H4 (cell line): ENCODE measurements at regions not wholly inside any gene's neighbourhood (a gene's known extent, or its start where the extent isn't known, plus 50 kb on each side); places are given as distances from the start of the nearest gene placed in this dataset.
A peak's percentile ranks its signal among the peaks of the same experiment; 100 is the strongest.

Experiments used
- DNase-seq: peaks from one replicate; pipeline ENCODE4 v3.0.0-alpha.2; 2015; ENCODE audit warnings: low spot score

DNA sequence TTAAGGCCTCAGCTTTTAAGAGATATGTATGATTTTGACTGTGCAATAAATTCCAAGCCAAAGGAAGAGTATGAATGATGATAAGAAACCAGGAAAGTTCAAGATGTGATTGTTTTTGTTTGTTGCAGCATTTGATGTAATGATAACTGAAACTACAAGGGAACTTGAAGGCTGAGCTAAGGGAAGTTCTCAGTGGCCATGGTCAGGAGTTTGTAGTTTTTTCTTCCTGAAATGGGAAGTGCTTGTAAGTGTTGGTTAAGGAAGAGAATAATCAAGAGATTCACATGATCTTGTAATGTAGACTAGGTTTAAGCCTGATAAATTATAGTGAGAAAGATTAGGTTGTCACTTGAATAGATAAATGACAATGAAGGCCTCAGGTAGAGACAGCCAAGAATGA, 53.4 kb downstream of the PTCHD4 start:
- DNase-seq, result no peak

DNA sequence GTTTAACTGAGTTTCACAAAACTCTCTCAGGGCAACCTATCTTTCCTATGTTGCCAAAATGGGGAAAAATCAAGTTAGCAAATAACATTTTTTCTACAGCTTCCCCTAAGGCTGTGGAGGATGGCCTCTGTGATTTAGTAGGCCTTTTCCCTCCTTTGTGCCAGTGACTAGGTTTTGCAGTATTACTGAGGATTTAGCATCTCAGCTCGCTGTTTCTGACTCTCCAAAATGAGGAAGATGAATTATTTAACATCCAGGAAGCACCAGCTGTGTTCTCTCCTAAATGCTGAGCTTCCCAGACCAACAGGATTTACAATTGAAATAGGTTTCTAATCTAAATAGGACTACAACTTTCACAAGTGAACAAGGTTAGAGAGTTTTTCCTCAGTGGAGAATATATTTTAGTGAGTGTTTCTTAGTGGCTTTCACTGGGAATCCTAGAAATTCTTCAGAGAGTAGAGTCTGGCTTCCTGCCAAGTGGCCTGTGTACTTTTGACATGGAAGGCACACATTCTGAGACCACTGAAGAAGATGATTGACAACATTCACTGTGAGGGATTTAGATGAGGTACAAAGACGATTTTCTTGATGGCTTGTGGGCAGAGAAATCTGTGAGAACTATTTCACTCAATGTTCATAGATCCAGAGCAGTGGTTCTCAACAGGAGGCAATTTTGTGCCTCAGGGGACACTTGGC, 62.4 kb downstream of the PTCHD4 start:
- no peak for DNase-seq

DNA sequence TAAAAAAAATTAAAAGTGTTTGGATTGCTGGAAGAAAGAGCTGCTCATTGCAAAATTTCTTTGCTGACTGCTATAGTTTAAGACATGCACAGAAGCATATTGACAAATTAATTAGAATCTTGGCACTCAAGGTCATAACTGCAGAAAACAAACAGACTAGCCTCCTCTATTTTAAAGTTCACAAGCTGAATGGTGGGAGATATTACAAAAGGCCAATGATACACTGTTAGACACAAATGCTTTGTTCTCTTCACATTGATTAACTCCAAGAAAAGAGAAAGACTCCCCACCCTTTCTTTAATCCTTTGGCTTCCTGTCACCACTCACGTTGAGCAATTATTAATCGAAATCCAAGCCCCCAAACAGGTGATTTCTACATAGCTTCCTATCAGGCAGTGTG, 69.1 kb downstream of the PTCHD4 start:
- DNase-seq, result no peak

- DNase-seq, result no peak
These were observed 73.1 kb downstream of the PTCHD4 start for GRCh38 chr6:48037946-48038345.

DNA sequence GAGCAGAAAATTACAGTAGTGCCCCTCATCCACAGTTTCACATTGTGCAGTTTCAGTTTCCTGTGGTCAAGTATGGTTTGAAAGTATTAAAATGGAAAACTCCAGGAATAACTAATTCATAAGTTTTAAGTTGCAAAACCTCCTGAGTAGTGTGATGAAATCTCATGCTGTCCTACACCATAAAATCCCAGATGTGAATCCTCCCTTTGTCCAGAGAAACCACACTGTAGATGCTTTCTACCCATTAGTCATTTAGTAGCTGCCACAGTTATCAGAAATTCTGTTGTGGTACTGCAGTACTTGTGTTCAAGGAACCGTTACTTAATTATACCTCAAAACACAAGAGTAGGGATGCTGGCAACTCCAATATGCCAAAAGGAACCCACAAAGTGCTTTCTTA, 74.7 kb downstream of the PTCHD4 start:
- DNase-seq, result peak; percentile 40

DNA sequence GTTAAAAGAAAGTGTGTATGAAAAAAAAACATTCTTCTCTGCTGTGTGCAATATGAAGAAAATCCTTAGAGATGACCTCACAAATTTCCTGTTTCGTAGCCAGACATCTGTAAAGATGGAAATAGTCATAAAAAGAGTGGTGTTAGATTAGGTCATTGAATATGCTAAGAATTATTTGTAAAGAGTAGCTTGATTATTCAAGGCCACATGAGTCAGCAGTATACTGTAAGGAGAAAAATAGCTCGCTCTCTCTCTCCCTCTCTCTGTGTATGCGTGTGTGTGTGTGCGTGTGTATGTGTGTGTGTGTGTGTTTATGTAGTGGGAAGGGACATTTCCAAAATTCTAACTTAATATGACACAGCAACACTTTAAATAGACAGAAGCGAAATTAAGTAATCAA, 78.8 kb downstream of the PTCHD4 start:
- DNase-seq, result peak; percentile 83

- DNase-seq, result no peak
These were observed 79.3 kb downstream of the PTCHD4 start for GRCh38 chr6:48031711-48032110.

GRCh38 chr6:48027704-48028435, 83.1 kb downstream of the PTCHD4 start:
- DNase-seq, result no peak

DNA sequence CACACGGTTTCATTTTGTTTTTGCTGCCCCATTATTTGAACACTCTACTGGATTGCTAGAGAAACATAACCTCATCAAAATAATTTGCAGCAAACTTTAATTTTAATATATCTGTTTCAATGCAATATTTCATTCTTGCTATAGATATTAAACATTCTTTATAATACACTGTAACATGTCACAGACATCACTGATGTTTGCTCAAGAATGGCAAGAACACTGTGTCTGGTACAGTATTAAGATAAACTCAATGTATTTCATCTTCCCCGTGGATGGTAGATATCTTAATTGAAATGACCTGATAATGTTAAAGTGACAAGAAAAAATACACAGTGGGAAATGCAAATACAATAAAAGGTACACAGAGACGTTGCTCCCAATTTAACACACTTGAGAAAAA, 86.0 kb downstream of the PTCHD4 start:
- no peak for DNase-seq

GRCh38 chr6:48021904-48022303, 89.1 kb downstream of the PTCHD4 start:
- DNase-seq, result no peak

DNA sequence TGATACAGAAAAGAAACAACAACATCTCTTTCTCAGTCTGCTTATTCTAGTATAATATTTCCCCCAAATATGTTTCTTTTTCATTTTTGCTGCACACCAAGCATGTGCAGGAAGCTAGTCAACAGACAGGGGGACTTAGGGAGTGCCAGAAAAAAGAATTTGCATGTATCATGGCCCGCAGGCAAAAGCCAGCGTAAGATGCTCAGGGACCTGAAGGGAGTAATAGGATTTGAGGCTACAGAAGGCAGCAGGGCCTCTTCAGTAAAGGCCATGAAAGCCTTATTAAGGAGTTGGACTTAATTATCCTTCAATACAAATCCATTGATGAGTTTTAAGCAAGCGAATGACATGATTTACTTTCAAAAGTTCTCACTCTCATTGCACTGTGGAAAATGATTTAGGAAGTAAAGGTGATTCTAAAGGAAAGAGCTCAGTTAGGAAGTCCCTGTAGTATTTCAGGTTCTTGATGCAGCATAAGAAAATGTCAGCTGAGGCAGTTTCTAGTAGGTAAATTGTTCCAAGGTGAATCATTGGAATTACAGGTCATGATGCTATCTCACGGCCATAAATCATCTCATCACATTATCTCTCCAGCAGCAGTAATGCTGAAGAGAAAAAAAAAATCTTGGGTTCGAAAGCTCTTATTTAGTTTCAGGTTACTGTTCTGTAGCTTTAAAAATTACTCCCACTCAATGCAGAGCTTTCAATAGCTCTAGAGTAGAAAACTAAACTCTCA, 94.8 kb downstream of the PTCHD4 start:
- DNase-seq, result no peak

DNA sequence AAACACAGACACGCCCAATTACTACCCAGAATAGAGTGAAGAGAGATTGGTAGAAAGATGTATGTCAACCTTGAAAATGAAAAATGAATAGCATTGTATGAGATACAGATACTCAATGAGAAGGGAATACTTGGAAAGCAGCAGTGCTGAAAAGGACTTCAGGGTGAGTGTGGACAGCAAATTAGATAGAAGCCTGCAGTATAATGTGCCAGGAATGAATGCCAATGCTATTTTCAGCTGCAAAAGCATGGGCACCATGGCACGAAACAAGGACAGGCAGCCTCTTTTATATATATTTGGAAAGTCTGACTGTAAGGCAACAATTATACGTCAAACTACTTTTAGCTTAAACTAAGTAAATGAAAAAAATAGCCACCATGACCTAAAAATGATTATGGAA, 118.2 kb downstream of the PTCHD4 start:
- no peak for DNase-seq

- DNase-seq, result no peak
These were observed 127.5 kb downstream of the PTCHD4 start for GRCh38 chr6:47983491-47983890.

DNA sequence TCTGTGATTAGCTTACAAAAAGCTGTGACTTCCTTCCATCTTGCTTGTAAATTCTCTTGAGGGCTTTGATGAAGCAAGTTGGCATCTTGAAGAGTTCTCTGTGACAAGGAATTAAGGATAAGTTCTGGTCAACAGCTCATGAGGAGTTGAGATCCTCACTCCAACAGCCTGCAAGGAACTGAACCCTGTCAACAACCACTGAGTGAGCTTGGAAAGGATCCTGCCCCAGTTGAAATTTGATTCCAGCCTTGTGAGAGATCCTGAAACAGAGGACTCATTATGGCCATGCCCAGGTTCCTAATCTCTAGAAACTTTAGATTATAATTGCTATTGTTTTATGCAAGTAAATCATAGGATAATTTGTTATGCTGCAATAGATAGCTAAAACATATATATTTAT, 133.7 kb downstream of the PTCHD4 start:
- DNase-seq, result no peak

DNA sequence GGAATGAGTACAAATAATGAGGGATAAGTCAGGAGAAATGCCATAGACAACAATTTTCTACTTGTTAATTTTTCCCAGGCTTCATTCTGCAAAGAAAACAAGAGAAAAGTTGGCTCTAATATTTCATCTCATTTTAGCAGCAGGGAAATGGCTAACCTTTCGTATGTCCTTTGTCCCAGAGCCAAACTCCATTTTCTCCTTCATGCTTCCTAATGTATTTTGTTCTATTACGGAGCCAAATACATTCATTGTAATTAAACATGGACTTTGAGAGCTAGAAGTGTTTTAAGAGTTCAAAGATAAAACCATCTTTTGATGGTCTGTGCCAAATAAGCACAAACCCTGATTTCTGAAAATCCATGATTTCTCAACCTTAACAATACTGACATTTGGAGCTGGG, 136.9 kb downstream of the PTCHD4 start:
- no peak for DNase-seq

DNA sequence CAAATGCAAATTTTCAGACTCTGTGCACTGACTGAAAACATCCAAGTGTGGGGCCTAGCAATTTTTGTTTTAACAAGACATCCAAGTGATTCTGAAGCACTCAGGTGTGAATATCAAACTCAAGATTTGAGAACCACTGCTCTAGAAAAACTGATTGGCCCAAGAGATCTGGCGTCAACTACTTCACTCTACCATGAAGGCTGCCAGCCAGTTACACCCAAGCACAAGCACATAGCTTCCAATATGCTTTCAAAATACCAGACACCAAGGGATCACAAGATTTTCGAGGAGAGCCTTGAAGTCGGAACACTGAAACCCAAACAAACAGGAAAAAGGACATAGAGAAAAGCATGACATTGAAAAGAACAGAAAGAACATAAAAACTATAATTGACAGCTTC, 140.2 kb downstream of the PTCHD4 start:
- DNase-seq, result no peak

- no peak for DNase-seq
These were observed 143.2 kb downstream of the PTCHD4 start for GRCh38 chr6:47967843-47968242.

DNA sequence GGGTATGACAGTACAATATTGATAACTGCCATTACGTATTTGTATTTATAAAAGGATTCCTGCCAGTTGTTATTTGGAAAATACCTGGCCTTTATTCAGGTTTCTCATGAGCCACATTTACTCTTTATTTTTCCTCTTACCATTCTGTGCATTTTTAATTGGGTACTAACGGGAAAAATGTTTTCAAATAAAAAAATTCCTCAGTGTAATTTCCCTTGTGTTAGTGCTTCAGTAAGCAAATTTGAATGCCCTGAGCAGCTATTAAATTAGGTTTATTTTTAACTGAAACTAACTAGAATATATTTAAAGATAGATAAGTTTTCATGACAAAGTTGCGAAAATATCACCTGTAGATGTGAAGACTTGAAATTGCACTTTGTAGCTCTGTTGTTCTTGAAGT, 146.0 kb downstream of the PTCHD4 start:
- DNase-seq, result no peak

- DNase-seq, result no peak
These were observed 158.4 kb downstream of the PTCHD4 start for GRCh38 chr6:47952640-47953039.

- DNase-seq, result no peak
These were observed 163.0 kb downstream of the OPN5 start for GRCh38 chr6:47944846-47945245.

DNA sequence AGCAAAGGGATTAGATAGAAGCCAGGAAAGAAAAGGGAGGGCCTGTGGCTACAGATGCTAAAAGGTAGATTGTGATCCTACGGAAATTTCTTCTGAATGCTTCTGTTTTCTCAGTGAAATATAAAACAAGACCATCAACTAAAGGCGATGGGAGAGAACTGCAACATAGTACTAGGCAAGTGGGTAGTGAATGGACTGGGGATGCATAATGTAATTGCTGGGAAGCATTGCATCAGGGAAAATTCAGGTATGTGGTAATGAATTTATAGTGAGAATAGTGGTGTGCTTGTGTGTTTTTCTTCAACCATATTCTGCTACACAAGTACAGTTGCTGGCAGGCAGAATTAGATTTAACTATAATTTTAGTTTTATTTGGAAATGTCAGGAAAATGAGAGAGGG, 156.6 kb downstream of the OPN5 start:
- no peak for DNase-seq

- no peak for DNase-seq
These were observed 155.0 kb downstream of the OPN5 start for GRCh38 chr6:47936820-47937219.

- no peak for DNase-seq
These were observed 152.2 kb downstream of the OPN5 start for GRCh38 chr6:47934023-47934422.
